HEK293 (cell line): ENCODE measurements at regions not wholly inside any gene's neighbourhood (a gene's known extent, or its start where the extent isn't known, plus 50 kb on each side); places are given as distances from the start of the nearest gene placed in this dataset.

Experiments
- CTCF ChIA-PET: fragments of 350-600 bp; formaldehyde crosslinking; extraction: SDS; loops from one replicate; lab custom pipeline; 2021; ENCODE audit warnings: antibody characterized with exemption; lab: Yijun Ruan, JAX
- POLR2A ChIA-PET: fragments of 300-600 bp; formaldehyde crosslinking; extraction: SDS; loops from one replicate; lab custom pipeline; 2020; ENCODE audit warnings: antibody characterized with exemption, inconsistent platforms; lab: Yijun Ruan, JAX
- H3K27ac ChIP-seq: fragments of 200-500 bp; sonication (Bioruptor generic); 2 replicates; pipeline ENCODE4 v1.5.1; 2014; ENCODE audit warnings: low read depth, low read length, control low read depth, inconsistent platforms; ENCODE audit errors: extremely low read depth
- H3K36me3 ChIP-seq, 2 experiments: fragments of 200-500 bp in 1 of 2; sonication (Bioruptor generic) in 1 of 2; 1 replicate in 1 of 2; 2 replicates in 1 of 2; pipeline ENCODE4 v1.5.1; 2014 to 2017; ENCODE audit warnings: inconsistent platforms in 2 of 2, low read length in 2 of 2; ENCODE audit not compliant: control insufficient read depth in 2 of 2, insufficient read depth in 1 of 2
- H3K4me1 ChIP-seq: fragments of 200-500 bp; sonication (Bioruptor generic); 2 replicates; pipeline ENCODE4 v1.5.1; 2014; ENCODE audit warnings: mild to moderate bottlenecking, low read length, inconsistent platforms; ENCODE audit not compliant: control insufficient read depth, insufficient read depth
- H3K4me3 ChIP-seq: 2 replicates; pipeline ENCODE4 v1.5.1; 2011; ENCODE audit warnings: low read depth, mild to moderate bottlenecking, control low read depth, low read length, moderate library complexity
- H3K9me3 ChIP-seq: fragments of 200-500 bp; sonication (Bioruptor generic); 2 replicates; pipeline ENCODE4 v1.5.1; 2014; ENCODE audit warnings: low read depth, low read length, inconsistent platforms; ENCODE audit not compliant: control insufficient read depth, insufficient read depth
- BCL6B ChIP-seq: fragments of 450-650 bp; formaldehyde crosslinking; IDR thresholded peaks from 2 replicates; pipeline ENCODE4 v1.5.1; 2017; ENCODE audit warnings: missing biosample characterization, missing genetic modification characterization
- HOXD13 ChIP-seq: sonication (generic); formaldehyde crosslinking; IDR thresholded peaks from 2 replicates; pipeline ENCODE4 v1.8.0; 2022; ENCODE audit warnings: missing genetic modification reagents, borderline replicate concordance
- KLF1 ChIP-seq: fragments of 450-650 bp; formaldehyde crosslinking; IDR thresholded peaks from 2 replicates; pipeline ENCODE4 v1.5.1; 2016; ENCODE audit warnings: missing biosample characterization, missing genetic modification characterization
- PRDM4 ChIP-seq: fragments of 450-650 bp; formaldehyde crosslinking; IDR thresholded peaks from 2 replicates; pipeline ENCODE4 v1.5.1; 2017; ENCODE audit warnings: missing biosample characterization, missing genetic modification characterization
- REPIN1 ChIP-seq: fragments of 450-650 bp; formaldehyde crosslinking; IDR thresholded peaks from 2 replicates; pipeline ENCODE4 v1.5.1; 2017; ENCODE audit warnings: missing biosample characterization, missing genetic modification characterization, low read depth
- ZBTB10 ChIP-seq: fragments of 450-650 bp; formaldehyde crosslinking; IDR thresholded peaks from 2 replicates; pipeline ENCODE4 v1.5.1; 2016; ENCODE audit warnings: missing biosample characterization, missing genetic modification characterization
- ZBTB8A ChIP-seq: fragments of 450-650 bp; formaldehyde crosslinking; IDR thresholded peaks from 2 replicates; pipeline ENCODE4 v1.5.1; 2016; ENCODE audit warnings: missing biosample characterization, missing genetic modification characterization
- ZFP3 ChIP-seq: fragments of 450-650 bp; formaldehyde crosslinking; IDR thresholded peaks from 2 replicates; pipeline ENCODE4 v1.5.1; 2016; ENCODE audit warnings: low read depth, missing biosample characterization, missing genetic modification characterization
- ZFP41 ChIP-seq: fragments of 450-650 bp; formaldehyde crosslinking; IDR thresholded peaks from 2 replicates; pipeline ENCODE4 v1.5.1; 2016; ENCODE audit warnings: missing biosample characterization, missing genetic modification characterization, borderline replicate concordance
- ZNF112 ChIP-seq: fragments of 450-650 bp; formaldehyde crosslinking; IDR thresholded peaks from 2 replicates; pipeline ENCODE4 v1.5.0; 2017; ENCODE audit warnings: missing biosample characterization, missing genetic modification characterization
- ZNF121 ChIP-seq: fragments of 450-650 bp; formaldehyde crosslinking; IDR thresholded peaks from 2 replicates; pipeline ENCODE4 v1.5.1; 2016; ENCODE audit warnings: missing biosample characterization, missing genetic modification characterization
- ZNF132 ChIP-seq: fragments of 450-650 bp; formaldehyde crosslinking; IDR thresholded peaks from 2 replicates; pipeline ENCODE4 v1.5.1; 2017; ENCODE audit warnings: missing biosample characterization, missing genetic modification characterization, borderline replicate concordance
- ZNF146 ChIP-seq: fragments of 450-650 bp; formaldehyde crosslinking; IDR thresholded peaks from 2 replicates; pipeline ENCODE4 v1.5.1; 2016; ENCODE audit warnings: missing biosample characterization, missing genetic modification characterization
- ZNF157 ChIP-seq: fragments of 450-650 bp; formaldehyde crosslinking; IDR thresholded peaks from 2 replicates; pipeline ENCODE4 v1.5.1; 2016; ENCODE audit warnings: missing biosample characterization, missing genetic modification characterization
- ZNF221 ChIP-seq: fragments of 450-650 bp; formaldehyde crosslinking; IDR thresholded peaks from 2 replicates; pipeline ENCODE4 v1.5.1; 2017; ENCODE audit warnings: missing biosample characterization, missing genetic modification characterization, borderline replicate concordance
- ZNF248 ChIP-seq: fragments of 450-650 bp; formaldehyde crosslinking; IDR thresholded peaks from 2 replicates; pipeline ENCODE4 v1.5.1; 2017; ENCODE audit warnings: missing biosample characterization, missing genetic modification characterization
- ZNF302 ChIP-seq: fragments of 450-650 bp; formaldehyde crosslinking; IDR thresholded peaks from 2 replicates; pipeline ENCODE4 v1.5.1; 2016; ENCODE audit warnings: missing biosample characterization, missing genetic modification characterization, low read depth
- ZNF311 ChIP-seq: fragments of 450-650 bp; formaldehyde crosslinking; IDR thresholded peaks from 2 replicates; pipeline ENCODE4 v1.5.1; 2017; ENCODE audit warnings: missing biosample characterization, missing genetic modification characterization, borderline replicate concordance
- ZNF394 ChIP-seq: fragments of 450-650 bp; formaldehyde crosslinking; IDR thresholded peaks from 2 replicates; pipeline ENCODE4 v1.5.1; 2016; ENCODE audit warnings: missing biosample characterization, missing genetic modification characterization, mild to moderate bottlenecking, moderate library complexity, borderline replicate concordance
- ZNF513 ChIP-seq: fragments of 450-650 bp; IDR thresholded peaks from 2 replicates; pipeline ENCODE4 v1.5.1; 2018; ENCODE audit warnings: missing biosample characterization, missing genetic modification characterization
- ZNF548 ChIP-seq: fragments of 450-650 bp; formaldehyde crosslinking; IDR thresholded peaks from 2 replicates; pipeline ENCODE4 v1.5.1; 2016; ENCODE audit warnings: missing biosample characterization, missing genetic modification characterization
- ZNF571 ChIP-seq: fragments of 450-650 bp; formaldehyde crosslinking; IDR thresholded peaks from 2 replicates; pipeline ENCODE4 v1.5.0; 2017; ENCODE audit warnings: missing biosample characterization, missing genetic modification characterization
- ZNF596 ChIP-seq: fragments of 450-650 bp; IDR thresholded peaks from 2 replicates; pipeline ENCODE4 v1.5.0; 2018; ENCODE audit warnings: missing biosample characterization, mild to moderate bottlenecking, missing genetic modification characterization, moderate library complexity
- ZNF623 ChIP-seq: fragments of 450-650 bp; formaldehyde crosslinking; IDR thresholded peaks from 2 replicates; pipeline ENCODE4 v1.5.1; 2016; ENCODE audit warnings: missing biosample characterization, missing genetic modification characterization
- ZNF626 ChIP-seq: fragments of 450-650 bp; sonication (Bioruptor Pico); formaldehyde crosslinking; IDR thresholded peaks from 2 replicates; pipeline ENCODE4 v1.5.1; 2018; ENCODE audit warnings: missing biosample characterization, missing genetic modification characterization, inconsistent platforms
- ZNF670 ChIP-seq: fragments of 450-650 bp; formaldehyde crosslinking; IDR thresholded peaks from 2 replicates; pipeline ENCODE4 v1.5.1; 2016; ENCODE audit warnings: missing biosample characterization, missing genetic modification characterization, low read depth
- ZNF776 ChIP-seq: fragments of 450-650 bp; formaldehyde crosslinking; IDR thresholded peaks from 2 replicates; pipeline ENCODE4 v1.5.0; 2017; ENCODE audit warnings: missing biosample characterization, missing genetic modification characterization, borderline replicate concordance
- ZNF777 ChIP-seq: fragments of 450-650 bp; formaldehyde crosslinking; IDR thresholded peaks from 2 replicates; pipeline ENCODE4 v1.5.1; 2017; ENCODE audit warnings: missing biosample characterization, missing genetic modification characterization, borderline replicate concordance

- TF ChIP-seq ZFP3, result no peak
- no peak for TF ChIP-seq ZNF221 (tag by site-specific recombination)
- no peak for TF ChIP-seq HOXD13 (CRISPR knock-in tag)
- no peak for TF ChIP-seq ZNF132 (tag by site-specific recombination)
- TF ChIP-seq ZBTB8A (tag by site-specific recombination), result 0 out of 2 replicates have a peak, but pooled peaks have one; percentile 39
- TF ChIP-seq ZNF112 (tag by site-specific recombination), result no peak
- TF ChIP-seq REPIN1 (tag by site-specific recombination), result no peak
- peak; percentile 88 for TF ChIP-seq KLF1 (tag by site-specific recombination)
- no peak for TF ChIP-seq ZNF157 (tag by site-specific recombination)
- TF ChIP-seq, all 188 proteins: peak for 3
Measured at GRCh38 chr6:1500913-1501312, 108.8 kb upstream of the FOXC1 start (continued).

GRCh38 chr6:1502041-1502440 is 107.7 kb upstream of the FOXC1 start:
- no peak overlapping the region for H3K27ac ChIP-seq
- CTCF ChIA-PET, result no interaction called here
- no peak for TF ChIP-seq ZNF513 (tag by site-specific recombination)
- no peak for TF ChIP-seq ZNF146 (tag by site-specific recombination)
- no peak for TF ChIP-seq ZNF571 (tag by site-specific recombination)
- no peak for TF ChIP-seq ZNF311 (tag by site-specific recombination)
- TF ChIP-seq ZNF248 (tag by site-specific recombination), result no peak
- no peak for TF ChIP-seq ZNF776 (tag by site-specific recombination)
- TF ChIP-seq ZNF548, result no peak
- TF ChIP-seq ZNF623 (tag by site-specific recombination), result no peak
- TF ChIP-seq BCL6B (tag by site-specific recombination), result no peak
- TF ChIP-seq ZBTB10 (tag by site-specific recombination), result no peak
- no peak for TF ChIP-seq ZNF394 (tag by site-specific recombination)
- TF ChIP-seq, all 188 proteins: peak for 0
- POLR2A ChIA-PET, result no interaction called here
- H3K4me3 ChIP-seq, result no peak overlapping the region
- no peaks in the 10 kb centered on the region for H3K36me3 ChIP-seq
- no peaks in the 10 kb centered on the region for H3K9me3 ChIP-seq
- H3K4me1 ChIP-seq, result no peaks in the 10 kb centered on the region

GRCh38 chr6:1503811-1504210 is 105.9 kb upstream of the FOXC1 start:
- CTCF ChIA-PET, result interaction anchor here (1.2 kb wide), 1 partner anchor 68 kb away, joined by 5 read pairs; no protein-coding TSS in a partner anchor
- Histone ChIP-seq H3K4me1 (no peaks in the 10 kb centered on the region), H3K9me3 (no peaks in the 10 kb centered on the region), H3K27ac (no peak overlapping the region), H3K4me3 (no peak overlapping the region), H3K36me3 (no peaks in the 10 kb centered on the region)
- POLR2A ChIA-PET, result no interaction called here
- TF ChIP-seq ZNF121 (tag by site-specific recombination) (no peak), ZNF777 (no peak), ZNF626 (tag by site-specific recombination) (no peak), ZNF596 (no peak), ZNF248 (tag by site-specific recombination) (no peak), ZNF302 (tag by site-specific recombination) (no peak), ZFP41 (tag by site-specific recombination) (no peak), ZNF670 (tag by site-specific recombination) (no peak), PRDM4 (tag by site-specific recombination) (no peak)
